ENCODE measurements at regions not wholly inside any gene's neighbourhood (a gene's known extent, or its start where the extent isn't known, plus 50 kb on each side); places are given as distances from the start of the nearest gene placed in this dataset.

DNA sequence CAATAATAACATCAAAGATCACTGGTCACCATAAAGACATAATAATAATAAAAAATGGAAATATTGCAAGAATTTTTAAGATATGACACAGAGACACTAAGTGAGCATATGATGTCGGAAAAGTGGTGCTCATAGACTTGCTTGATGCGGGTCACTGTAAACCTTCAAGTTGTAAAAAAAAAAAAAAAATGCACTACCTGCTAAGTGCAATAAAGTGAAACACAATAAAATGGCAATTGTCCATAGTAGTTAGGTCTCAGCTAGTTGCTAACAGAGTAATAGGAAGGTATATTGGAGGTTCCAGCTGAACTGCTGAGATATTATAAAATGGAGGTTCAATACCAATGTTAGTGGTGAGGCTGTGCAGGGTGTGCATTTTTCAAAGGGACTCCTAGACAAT, 146.6 kb upstream of the MRPS22 start:
- no peak for DNase-seq (ENCODE audit: low read depth in 4 of 4, low spot score in 3 of 4)

DNA sequence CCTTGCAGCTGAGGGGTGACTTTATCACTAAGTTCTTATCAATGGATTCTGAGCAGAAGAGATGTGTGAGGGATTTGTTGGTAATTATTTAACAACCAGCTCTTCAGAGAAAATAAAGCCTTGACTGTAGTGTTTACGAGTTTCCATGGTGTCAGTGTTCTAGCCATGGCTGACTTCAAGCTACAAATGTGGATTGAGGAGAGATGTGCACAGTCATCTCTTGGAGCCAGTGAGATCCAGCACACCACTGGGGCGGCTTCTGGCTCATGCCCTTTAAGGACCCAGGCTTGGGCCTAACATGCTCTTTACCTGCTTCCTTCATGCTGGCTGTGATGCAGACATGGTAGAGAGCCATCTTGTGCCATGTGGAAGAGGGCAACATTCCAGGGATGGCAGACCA, 145.6 kb upstream of the MRPS22 start:
- no peak for DNase-seq (ENCODE audit: low read depth in 4 of 4, low spot score in 3 of 4)

DNA sequence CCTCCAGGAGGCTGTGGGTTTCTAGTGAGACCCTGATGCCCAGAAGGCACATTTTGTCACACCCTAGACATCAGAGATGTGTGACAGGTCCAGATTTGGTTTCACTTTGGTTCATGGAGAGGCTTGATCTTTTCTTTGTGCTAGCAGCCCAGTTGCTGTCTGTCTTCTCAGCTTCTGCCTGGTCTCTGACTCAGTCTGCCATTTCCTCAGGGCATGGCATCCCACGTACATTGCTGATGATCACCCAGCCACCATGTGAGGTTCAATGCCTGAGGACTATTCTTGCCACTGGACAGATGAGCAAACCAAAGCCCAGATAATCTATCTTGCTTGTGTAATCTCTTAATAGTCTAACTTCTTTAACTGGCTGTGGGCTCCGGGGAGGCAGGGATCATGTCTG, 144.9 kb upstream of the MRPS22 start:
- no peak for DNase-seq (ENCODE audit: low read depth in 4 of 4, low spot score in 3 of 4)

DNA sequence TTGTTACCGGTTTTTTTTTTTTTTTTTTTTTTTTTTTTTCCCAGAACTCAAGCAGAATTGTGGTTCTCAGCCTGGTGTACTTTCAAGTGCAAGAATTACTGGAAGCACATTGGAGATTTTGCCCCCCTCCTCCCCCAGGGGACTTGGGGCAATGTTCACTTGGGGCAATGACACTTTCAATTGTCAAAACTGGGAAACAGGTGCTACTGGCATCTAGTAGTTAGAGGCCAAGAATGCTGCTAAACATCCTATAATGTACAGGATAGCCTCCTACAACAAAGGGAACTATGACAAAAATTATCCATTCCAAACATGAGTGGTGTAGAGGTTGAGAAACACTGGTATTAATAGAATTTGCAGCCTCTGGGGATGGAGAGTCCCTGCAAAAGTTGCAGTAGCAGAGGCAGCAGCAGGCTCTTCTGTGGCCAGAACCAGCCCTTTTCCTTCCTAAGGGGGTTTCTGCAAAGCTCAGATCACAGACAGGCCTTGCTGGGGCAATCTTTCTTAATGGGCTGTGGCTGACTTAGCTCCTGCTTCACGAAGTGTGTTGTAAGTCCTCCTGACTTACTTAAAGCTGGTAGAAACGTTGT, 144.3 kb upstream of the MRPS22 start:
- no peak for DNase-seq (ENCODE audit: low read depth in 4 of 4, low spot score in 3 of 4)

DNA sequence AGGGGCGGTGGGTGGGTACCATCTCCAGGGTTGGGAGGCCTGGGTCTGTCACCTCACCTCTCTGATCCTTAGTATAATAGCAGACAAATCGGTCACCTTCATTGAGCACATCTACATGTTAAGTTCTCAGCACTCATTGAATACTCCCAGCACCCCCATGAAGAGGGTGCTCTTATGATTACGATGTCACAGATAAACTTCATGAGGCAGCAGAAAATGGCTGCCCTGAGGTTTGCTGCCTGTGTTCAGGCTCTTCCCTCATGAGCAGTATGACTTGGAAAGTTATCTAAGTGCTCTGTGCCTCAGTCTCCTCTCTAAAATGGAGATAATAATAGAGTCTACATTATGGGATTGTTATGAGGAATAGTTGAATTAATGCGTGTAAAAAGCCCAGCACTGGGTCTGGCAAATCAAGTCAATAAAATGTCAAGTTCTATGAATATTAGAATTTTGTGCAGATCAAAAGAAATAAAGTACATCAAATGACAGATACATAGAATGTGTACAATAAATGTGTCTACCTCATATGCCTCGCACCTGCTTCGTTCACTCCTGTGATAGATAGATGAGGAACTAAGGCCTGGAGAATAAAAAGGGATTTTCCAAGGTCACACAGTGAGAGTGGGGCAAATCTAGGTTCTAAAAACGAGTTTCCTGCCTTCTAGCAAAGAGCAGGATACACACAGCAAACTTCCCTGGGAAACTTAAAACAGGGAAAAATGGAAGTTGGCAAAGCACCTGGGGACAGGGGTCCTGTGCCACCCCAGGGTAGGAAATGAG, 142.2 kb upstream of the MRPS22 start:
- DNase-seq (ENCODE audit: low read depth in 4 of 4, low spot score in 3 of 4): no peak

DNA sequence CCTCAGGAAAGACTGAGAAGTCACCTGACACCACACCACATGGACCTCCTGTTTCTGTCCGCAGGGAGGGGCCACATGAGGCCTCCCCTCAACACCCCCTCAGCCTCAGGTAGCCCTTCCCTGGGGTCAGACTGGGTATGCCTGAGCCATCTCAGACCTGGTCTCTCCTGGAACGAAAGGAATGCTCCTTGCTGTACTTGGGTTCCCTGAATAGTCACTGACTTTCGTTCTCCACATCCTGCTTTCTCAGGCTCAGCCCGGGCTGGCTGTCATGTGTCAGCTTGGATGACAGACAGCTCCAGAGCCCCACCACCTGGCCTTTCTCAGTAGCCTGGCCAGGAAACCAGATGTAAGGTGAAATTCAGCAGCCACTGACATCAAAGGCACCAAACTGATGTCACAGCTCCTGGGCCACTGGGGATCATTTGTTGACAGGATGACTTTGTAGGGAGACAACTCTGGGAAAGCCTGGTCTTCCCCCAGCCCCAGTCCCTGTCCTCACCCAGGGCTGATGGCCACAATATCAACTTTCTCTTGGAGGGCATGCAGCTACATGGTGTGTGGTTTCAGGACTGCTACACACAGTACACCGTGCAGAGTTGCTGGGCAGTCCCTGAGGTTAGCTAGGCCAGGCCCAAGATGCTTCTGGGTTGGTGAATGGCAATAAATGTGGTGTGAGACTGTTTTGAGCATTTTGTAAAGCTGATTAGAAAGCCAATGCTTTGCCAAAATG, 141.4 kb upstream of the MRPS22 start:
- DNase-seq (ENCODE audit: low read depth in 4 of 4, low spot score in 3 of 4): peak; percentile 8 to 23 (median 22)

DNA sequence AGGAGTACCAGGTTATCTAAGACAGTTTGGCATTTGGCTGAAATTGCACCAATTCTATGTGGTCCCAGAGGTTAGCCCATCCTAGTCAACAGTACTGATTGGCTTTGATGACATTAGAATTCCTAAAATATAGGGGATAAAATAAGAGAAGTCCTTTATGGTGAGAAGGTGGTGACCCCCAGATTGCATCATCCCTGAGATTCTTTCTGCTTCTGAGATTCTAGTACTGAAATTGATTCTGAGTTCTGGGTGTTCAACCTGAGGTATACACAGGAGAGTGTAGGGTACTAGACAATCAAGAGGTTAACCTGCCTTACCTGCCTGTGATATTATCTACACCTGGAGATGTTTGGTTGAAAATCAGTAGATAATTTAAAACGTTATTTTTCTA, 140.9 kb upstream of the MRPS22 start:
- DNase-seq (ENCODE audit: low read depth in 4 of 4, low spot score in 3 of 4): no peak

DNA sequence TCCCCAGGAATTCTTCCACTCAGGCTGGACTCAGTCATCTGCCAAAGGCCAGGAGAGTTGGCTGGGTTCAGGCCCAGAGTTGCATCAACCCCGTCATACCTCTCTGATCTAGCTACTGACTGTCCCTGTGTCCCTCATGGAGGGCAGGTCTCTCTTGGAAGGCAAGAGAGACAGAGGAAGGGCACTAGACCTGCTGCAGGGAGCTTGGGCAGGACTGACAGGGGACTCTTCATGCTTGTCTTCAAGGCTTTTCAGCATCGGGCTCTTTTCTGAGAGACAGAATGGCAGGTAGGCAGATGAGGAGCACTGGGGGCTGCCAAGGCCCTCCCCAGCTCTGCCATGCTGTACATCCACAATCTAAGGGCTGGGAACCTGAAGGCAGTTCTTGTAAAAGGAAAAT, 140.1 kb upstream of the MRPS22 start:
- DNase-seq (ENCODE audit: low read depth in 4 of 4, low spot score in 3 of 4): no peak

DNA sequence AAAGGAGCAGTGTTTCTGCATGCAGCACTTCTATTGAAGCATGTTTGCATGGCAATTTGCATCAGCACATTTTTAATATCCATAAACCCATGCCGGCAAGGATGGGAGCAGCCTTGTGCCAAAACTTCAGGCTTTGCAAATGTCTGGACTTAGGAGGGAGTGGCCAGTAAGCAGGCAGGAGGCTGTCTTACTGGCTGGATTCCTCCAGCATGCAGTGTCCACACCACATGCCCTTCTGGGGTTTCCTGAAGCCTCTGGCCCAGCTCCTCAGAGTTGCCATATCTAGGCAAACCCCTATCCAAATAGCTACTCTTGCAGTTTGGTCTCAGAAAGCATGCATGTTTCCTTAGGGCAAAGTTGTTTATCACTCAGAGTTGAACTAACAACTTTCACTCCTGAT, 139.1 kb upstream of the MRPS22 start:
- no peak for DNase-seq (ENCODE audit: low read depth in 4 of 4, low spot score in 3 of 4)

DNA sequence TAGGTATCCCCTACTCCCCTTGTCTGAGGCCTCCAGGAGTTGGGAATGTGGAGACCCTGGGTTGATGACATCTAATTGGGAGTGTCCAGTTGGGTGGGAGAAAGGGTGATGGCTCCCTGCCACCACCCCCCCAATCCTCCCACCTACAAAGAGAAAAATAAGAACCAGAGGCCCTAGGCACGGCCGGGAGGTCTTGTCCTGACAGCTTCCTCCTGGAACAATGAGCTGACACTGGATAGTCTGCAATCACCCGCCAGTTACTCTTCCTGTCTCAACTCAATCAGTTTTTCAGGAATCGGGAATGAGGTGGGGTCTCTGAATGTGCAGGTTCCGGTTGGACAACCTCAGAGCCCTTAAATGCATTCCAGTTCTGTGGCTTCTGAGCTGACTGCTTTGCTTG, 129.9 kb upstream of the MRPS22 start:
- no peak for DNase-seq (ENCODE audit: low read depth in 4 of 4, low spot score in 3 of 4)

DNA sequence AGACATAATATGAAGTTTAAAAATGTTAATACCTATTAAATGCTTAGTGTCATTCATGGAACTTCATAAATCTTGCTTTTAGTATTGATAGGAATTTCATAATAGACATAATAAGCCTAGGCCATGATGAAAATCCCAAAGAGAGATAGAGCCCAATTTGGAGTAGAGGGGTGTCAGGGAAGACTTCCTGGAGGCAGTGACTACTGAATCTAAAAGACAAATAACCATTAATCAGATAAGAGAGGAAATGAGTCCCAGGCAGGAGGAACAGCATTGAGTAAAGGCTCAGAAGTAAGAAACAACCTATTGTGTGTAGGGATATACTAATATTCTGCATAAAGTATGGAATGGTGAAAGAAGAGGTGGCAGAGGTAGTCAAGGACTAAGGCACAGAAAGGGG, 126.9 kb upstream of the MRPS22 start:
- no peak for DNase-seq (ENCODE audit: low read depth in 4 of 4, low spot score in 3 of 4)

DNA sequence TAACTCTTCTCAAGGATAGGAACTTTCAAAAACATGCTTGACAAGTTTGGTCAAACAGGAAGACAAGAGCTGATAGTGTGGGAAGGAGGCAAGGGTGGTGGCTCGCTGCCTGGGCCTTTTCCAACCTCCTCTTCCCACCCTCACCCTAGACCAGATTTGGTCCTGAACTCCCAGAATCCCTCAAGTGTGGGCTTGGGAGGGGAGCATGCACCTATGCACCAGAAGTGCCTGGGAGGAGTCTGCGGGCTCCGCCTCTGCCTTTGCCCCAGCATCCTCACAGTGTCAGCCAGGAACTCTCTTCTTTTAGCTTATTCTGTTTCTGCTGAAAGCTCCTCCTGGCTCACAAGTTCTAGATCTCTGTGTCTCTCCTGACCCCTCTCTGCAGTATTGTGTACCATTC, 126.2 kb upstream of the MRPS22 start:
- no peak for DNase-seq (ENCODE audit: low read depth in 4 of 4, low spot score in 3 of 4)

DNA sequence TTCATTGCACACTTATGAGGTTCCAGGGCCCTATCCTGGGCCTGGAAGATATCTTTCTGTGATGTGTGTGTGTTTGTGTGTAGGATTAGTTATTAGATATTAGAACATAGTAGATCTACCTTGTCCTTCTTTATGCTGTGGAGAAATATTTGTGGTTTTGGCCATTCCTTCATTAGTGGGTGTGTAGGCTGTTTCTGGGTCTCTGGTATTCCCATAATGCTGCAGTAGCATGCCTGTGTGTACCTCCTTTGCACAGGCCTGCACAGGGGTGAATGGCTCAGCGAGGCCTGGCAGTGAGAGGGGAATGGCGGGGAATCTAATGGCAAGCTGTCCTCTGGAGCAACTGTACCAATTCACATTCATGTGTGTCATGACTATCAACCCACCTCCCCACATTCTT, 125.8 kb upstream of the MRPS22 start:
- DNase-seq (ENCODE audit: low read depth in 4 of 4, low spot score in 3 of 4): no peak

DNA sequence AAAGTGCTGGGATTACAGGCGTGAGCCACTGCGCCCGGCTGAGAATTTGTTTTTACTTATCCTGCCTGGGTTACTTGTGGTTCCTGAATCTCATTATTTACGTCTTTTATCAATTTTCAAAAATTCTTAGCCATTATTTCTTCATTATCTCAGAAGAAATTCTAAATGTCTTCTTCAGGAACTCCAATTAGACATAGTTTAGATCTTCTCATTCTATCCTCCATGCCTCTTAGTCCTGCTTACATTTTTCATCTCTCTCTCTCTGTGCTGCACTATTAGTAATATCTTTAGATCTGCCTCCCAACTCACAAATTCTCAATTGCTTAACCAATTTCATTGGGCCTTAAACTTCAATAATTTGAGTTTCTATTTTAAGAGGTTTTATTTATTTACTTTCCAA, 124.4 kb upstream of the MRPS22 start:
- DNase-seq (ENCODE audit: low read depth in 4 of 4, low spot score in 3 of 4): no peak

DNA sequence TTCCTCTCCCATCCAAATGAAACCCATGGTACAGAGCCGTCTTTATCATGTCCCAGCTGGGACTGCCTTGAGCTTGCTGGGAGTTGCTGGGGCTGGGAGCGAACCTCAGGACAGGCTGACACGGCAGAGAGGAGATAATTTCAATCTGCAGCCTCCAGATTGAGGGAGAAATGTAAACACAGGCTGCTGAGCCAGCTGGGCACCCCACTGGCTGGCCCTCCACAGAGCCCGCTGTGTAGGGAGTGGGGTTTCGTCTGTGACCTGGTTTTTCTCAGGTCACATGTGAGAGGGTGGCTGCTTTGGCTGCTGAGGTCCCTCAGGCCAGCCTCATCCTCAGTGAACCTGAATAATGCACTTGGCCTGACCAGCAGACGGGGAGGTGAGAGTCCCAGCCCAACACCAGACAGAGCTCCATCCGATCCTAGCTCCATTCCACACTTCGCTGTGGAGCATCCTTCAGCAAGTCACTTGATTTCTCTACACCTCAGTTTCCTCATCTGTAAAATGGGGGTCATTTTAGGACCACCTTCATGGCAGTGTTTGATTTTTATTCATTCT, 121.6 kb upstream of the MRPS22 start:
- DNase-seq (ENCODE audit: low read depth in 4 of 4, low spot score in 3 of 4): no peak

DNA sequence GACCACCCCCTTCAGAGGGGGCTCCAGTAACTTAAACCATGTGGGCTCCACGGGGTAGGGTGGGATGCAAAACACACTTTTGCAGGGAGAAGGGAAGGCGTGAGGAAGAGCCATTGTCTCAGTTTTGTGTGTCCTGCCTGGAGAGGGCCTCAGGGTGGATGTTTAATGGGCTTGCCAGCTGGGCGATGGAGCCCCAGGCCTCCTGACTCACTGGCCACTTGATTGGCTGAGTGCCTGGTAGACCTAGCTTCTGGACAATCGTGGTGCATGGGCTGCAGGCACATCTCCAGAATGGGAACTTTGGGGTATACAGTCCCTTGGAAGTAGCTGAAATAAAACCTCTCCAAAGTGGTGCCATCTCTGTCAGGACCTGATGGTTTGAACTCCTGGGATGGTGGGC, 118.3 kb upstream of the MRPS22 start:
- no peak for DNase-seq (ENCODE audit: low read depth in 4 of 4, low spot score in 3 of 4)

DNA sequence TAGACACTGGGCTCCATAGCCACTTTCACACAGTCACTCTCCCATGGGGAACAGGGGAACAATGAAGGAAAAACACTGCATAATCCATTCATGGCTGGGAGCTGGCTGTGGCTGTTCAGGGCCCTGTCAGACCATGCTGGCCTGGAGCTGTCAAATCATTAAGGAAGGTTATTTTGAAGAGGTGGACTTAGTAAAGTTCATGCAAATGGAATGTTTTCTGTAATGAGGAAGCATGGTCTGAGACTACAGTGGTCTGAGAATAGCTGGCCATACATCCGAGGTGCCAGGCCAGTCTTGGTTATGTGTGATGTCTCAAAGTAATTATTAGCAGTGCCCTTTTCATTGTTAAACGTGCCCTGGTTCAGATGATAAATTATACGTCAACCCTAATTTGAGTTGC, 117.1 kb upstream of the MRPS22 start:
- no peak for DNase-seq (ENCODE audit: low read depth in 4 of 4, low spot score in 3 of 4)

DNA sequence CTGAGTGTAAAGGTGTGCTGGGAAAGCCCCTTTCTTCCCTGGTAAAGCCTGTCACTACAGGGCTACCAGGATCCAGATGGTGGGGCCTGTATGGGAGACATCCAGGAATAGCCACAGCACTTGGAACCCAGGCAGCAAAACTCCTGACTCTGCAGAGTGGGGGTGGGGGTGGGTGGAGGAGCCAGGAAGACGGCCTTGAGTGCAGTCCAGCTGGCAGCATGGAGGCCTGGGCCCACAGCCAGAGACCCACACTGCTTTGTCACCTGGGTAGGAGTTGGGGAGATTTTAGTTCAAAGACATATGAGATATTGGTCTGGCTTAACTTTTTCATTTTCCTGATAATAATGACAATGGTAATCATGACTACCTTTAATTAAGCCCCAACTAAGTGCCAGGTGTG, 116.7 kb upstream of the MRPS22 start:
- DNase-seq (ENCODE audit: low read depth in 4 of 4, low spot score in 3 of 4): no peak

DNA sequence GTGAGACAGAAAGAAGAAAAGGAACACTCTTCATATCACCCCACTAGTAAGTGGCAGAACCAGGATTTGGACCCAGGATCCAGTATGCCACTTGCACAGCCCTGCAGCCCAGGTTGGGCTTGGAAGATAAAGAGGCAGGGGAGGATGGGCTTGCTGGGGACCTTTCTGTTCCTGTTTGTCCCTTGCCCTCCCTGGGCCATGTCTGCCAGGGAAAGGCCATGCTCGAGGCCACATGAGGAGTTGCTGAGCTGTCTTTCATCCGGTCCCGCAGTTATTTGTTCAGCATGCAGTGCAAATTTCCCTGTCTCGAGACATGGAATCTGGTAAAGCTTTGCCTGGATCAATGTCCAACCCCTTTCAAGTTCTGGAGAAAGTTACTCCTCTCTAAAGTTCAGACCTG, 116.0 kb upstream of the MRPS22 start:
- no peak for DNase-seq (ENCODE audit: low read depth in 4 of 4, low spot score in 3 of 4)

DNA sequence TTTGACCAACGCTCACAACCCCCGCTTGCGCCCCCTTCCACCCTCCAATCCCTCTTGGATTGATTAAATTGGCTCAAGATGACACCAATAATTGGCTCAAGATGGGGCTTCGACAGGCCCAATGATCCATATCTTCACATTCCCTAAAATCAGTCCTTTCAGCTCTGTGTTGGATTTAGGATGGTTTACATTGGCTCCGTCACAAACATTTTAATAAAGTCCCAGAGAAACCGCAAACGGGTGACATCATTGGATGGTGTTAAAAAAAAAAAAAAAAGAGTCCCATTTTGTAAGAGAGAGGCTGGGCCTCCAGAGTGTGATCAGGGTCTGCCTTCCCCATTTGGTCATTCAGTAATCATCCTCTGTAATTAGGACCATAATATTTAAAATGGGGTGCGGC, 113.4 kb upstream of the MRPS22 start:
- DNase-seq (ENCODE audit: low read depth in 4 of 4, low spot score in 3 of 4): no peak

DNA sequence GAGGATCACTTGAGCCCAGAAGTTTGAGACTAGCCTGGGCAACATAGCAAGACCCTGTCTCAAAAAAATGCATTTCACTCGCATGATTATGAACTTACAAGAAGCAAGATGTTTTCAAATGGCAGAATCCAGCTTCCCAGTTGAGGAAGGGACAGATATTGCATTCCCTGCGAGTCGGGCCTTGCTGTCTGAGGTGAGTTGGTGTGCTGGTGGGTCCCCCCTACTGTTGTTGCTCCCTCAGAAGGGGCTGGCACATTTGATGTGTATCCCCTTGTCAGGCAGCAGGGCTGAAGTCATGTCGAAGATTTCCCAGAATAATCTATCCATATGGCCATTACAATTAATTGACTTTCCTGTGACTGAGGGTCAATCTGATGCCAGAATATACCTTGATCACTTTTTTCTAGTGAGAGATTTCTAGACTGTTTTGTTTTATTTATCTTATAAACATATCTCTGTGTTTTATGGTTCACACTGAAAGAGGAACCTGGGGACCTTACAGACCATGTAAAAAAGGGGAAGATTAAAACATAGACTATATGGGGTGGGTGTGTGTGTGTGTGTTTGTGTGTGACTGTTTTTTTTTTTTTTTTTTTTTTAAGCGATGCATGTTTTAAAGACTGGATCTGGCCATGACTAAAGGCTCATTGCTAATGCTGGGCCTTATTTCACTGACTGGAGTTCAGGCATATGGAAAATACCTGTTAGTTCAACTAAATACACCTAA, 112.1 kb upstream of the MRPS22 start:
- no peak for DNase-seq (ENCODE audit: low read depth in 4 of 4, low spot score in 3 of 4)

All from right renal pelvis (tissue), 4 donors.